HG03439 (cell line): ENCODE measurements at regions not wholly inside any gene's neighbourhood (a gene's known extent, or its start where the extent isn't known, plus 50 kb on each side); places are given as distances from the start of the nearest gene placed in this dataset.
A peak's percentile ranks its signal among the peaks of the same experiment; 100 is the strongest.

Source experiments
- ATAC-seq: cut with Tn5 transposase; IDR thresholded peaks from one replicate; pipeline ENCODE4 v1.9.1; 2021; ENCODE audit warnings: mild to moderate bottlenecking, moderate library complexity; ENCODE audit not compliant: unreplicated experiment

GRCh38 chr2:224325941-224326340 is 76.0 kb downstream of the FAM124B start:
- ATAC-seq, result no peak

- ATAC-seq, result no peak
Observed at GRCh38 chr2:224324604-224325003, 77.3 kb downstream of the FAM124B start.

- ATAC-seq, result no peak
Observed at GRCh38 chr2:224320660-224321059, 81.2 kb downstream of the FAM124B start.

GRCh38 chr2:224319750-224320149 is 82.2 kb downstream of the FAM124B start:
- ATAC-seq, result no peak

GRCh38 chr2:224312741-224313140 is 89.2 kb downstream of the FAM124B start:
- ATAC-seq, result no peak

GRCh38 chr2:224310943-224311625 is 90.8 kb downstream of the FAM124B start:
- no peak for ATAC-seq

GRCh38 chr2:224309176-224309575 is 92.7 kb downstream of the FAM124B start:
- ATAC-seq, result no peak

- peak; percentile 82 for ATAC-seq
Observed at GRCh38 chr2:224308272-224308911, 93.5 kb downstream of the FAM124B start.

- ATAC-seq, result no peak
Observed at GRCh38 chr2:224302952-224303351, 99.0 kb downstream of the FAM124B start.

GRCh38 chr2:224293976-224294375 is 107.9 kb downstream of the FAM124B start:
- no peak for ATAC-seq

- ATAC-seq, result no peak
Observed at GRCh38 chr2:224287531-224287930, 114.4 kb downstream of the FAM124B start.

GRCh38 chr2:224286923-224287322 is 115.0 kb downstream of the FAM124B start:
- no peak for ATAC-seq

GRCh38 chr2:224284134-224284946 is 117.6 kb downstream of the FAM124B start:
- no peak for ATAC-seq

GRCh38 chr2:224283466-224283965 is 118.4 kb downstream of the FAM124B start:
- ATAC-seq, result no peak

- ATAC-seq, result no peak
Observed at GRCh38 chr2:224281374-224281773, 120.5 kb downstream of the FAM124B start.

- ATAC-seq, result no peak
Observed at GRCh38 chr2:224278531-224278930, 123.4 kb downstream of the FAM124B start.

GRCh38 chr2:224276251-224276650 is 125.7 kb downstream of the FAM124B start:
- no peak for ATAC-seq

- ATAC-seq, result no peak
Observed at GRCh38 chr2:224272237-224272910, 129.5 kb downstream of the FAM124B start.

- ATAC-seq, result no peak
Observed at GRCh38 chr2:224271617-224272236, 130.2 kb downstream of the FAM124B start.

GRCh38 chr2:224268441-224268840 is 133.5 kb downstream of the FAM124B start:
- ATAC-seq, result no peak

- ATAC-seq, result no peak
Observed at GRCh38 chr2:224264259-224264658, 137.6 kb downstream of the FAM124B start.
